Gastrocnemius medialis (tissue), 4 donors: ENCODE measurements at regions not wholly inside any gene's neighbourhood (a gene's known extent, or its start where the extent isn't known, plus 50 kb on each side); places are given as distances from the start of the nearest gene placed in this dataset.

Source experiments
- POLR2A ChIP-seq, 2 donors: fragments of 450-650 bp; IDR thresholded peaks; one replicate each; pipeline ENCODE4 v1.6.1; 2017; ENCODE audit warnings: antibody characterized with exemption in 2 of 2, mild to moderate bottlenecking in 2 of 2, moderate library complexity in 2 of 2
- TF ChIP-seq, protein P1 (sequence below), 5 experiments: fragments of 450-650 bp in 3 of 5; fragments of 200-600 bp in 2 of 5; sonication (generic) in 2 of 5; IDR thresholded peaks in 4 of 5; conservative IDR thresholded peaks in 1 of 5; 1 replicate in 4 of 5; 2 replicates in 1 of 5; pipeline ENCODE4 v1.5.1; 2016 to 2019; ENCODE audit warnings: antibody characterized with exemption in 5 of 5, mild to moderate bottlenecking in 3 of 5, moderate library complexity in 3 of 5

DNA sequence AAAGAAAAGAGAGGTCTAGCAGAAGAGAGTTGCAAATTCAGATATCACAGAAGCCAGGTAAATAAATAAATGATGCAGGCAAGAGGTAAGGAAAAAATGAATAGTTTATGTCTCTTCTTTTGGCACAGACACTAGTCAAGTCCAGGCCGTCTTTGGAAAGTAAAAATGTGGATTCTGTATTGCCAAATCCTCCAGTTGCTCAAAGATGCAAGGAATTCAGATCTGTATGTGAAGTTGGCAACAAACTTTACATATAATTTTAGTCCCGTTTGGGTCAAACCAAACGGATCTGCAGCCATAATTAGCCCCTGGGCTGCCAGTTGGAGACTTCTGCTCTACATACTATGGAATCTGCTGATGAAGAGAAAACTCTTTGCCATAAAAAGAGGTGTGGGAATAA, 200.5 kb upstream of the RND3 start:
- TF ChIP-seq, protein P1, sequence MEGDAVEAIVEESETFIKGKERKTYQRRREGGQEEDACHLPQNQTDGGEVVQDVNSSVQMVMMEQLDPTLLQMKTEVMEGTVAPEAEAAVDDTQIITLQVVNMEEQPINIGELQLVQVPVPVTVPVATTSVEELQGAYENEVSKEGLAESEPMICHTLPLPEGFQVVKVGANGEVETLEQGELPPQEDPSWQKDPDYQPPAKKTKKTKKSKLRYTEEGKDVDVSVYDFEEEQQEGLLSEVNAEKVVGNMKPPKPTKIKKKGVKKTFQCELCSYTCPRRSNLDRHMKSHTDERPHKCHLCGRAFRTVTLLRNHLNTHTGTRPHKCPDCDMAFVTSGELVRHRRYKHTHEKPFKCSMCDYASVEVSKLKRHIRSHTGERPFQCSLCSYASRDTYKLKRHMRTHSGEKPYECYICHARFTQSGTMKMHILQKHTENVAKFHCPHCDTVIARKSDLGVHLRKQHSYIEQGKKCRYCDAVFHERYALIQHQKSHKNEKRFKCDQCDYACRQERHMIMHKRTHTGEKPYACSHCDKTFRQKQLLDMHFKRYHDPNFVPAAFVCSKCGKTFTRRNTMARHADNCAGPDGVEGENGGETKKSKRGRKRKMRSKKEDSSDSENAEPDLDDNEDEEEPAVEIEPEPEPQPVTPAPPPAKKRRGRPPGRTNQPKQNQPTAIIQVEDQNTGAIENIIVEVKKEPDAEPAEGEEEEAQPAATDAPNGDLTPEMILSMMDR (IDR thresholded peaks at IDR 0.05 in 4 of 5, conservative IDR thresholded peaks at IDR 0.05 in 1 of 5), result no peak
- no peak for TF ChIP-seq POLR2A (IDR thresholded peaks at IDR 0.05)
